ENCODE measurements at regions not wholly inside any gene's neighbourhood (a gene's known extent, or its start where the extent isn't known, plus 50 kb on each side); places are given as distances from the start of the nearest gene placed in this dataset.
"Not testable (repeated sequence)": the region's sequence is repeated elsewhere in the genome, so short reads cannot be mapped to it uniquely, and the experiment has no call there.

DNA sequence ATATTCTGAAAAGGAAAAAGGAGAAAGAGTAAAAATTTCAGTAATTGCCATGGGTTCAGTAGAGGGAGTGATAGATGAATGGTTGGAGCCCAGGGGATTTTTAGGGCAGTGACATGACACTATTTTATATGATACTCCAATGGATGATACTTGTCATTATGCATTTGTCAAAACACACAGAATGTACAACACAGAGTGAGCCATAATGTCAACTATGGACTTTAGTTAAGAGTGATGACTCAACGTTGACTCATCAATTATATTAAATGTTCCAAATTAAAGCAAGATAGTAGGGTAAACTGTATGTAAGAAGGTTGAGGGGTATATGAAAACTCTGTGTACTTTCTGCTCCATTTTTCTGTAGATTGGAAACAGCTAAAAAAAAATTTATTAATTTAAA is 586.4 kb downstream of the TAF11L14 start:
- no peak for DNase-seq (ENCODE audit: missing footprints)
- no peak for ATAC-seq
- intact Hi-C loops (cut with DNase I) = no loop called here

- ATAC-seq (no peak), DNase-seq (ENCODE audit: missing footprints) (no peak)
- intact Hi-C loops (cut with DNase I) = no loop called here
These were observed 602.1 kb downstream of the TAF11L14 start for GRCh38 chr5:18236386-18236785.

GRCh38 chr5:18238321-18238720 is 604.1 kb downstream of the TAF11L14 start:
- intact Hi-C loops (cut with DNase I) = no loop called here
- ATAC-seq (no peak), DNase-seq (ENCODE audit: missing footprints) (no peak)

- intact Hi-C loops (cut with DNase I) = no loop called here
- no peak for ATAC-seq
- no peak for DNase-seq (ENCODE audit: missing footprints)
These were observed 606.7 kb downstream of the TAF11L14 start for GRCh38 chr5:18240971-18241370.

DNA sequence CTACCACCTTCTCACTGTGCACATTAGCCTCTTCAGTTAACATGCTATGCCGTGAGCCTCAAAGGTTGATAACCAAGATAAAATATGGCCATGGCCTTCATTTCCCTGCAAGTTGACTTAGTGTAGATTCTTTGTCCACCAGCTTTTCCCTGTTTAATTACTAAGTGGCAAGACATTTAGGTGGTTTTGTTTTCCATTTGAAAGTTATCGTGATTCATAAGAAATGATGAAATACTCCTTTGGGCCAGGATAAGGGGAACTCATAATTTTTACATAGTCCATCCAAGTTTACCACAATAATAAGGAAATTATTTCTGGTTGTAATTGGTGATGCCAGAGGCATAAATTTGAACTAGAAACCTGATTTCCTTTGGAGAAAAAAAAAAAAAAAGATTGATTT is 609.6 kb downstream of the TAF11L14 start:
- intact Hi-C loops (cut with DNase I) = no loop called here
- no peak for ATAC-seq
- DNase-seq (ENCODE audit: missing footprints) = no peak

DNA sequence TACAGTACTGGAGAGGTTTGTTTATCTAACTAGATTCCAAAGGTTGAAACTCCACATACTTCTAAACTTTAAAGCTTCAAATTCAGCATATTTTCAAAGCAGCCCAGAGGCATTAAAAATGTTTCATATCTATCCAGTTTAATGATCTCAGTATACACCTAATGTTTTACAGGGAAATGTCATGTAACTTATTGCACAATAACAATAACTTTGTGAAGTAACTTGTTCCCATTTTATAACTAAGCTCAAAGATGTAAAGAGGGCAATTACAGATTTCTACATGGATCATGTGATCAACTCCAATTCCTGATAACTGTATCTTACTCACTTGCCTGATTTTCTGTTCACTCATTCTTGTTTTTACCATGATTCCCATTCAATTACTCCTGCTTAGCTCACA is 610.0 kb downstream of the TAF11L14 start:
- ATAC-seq = no peak
- intact Hi-C loops (cut with DNase I) = no loop called here

DNA sequence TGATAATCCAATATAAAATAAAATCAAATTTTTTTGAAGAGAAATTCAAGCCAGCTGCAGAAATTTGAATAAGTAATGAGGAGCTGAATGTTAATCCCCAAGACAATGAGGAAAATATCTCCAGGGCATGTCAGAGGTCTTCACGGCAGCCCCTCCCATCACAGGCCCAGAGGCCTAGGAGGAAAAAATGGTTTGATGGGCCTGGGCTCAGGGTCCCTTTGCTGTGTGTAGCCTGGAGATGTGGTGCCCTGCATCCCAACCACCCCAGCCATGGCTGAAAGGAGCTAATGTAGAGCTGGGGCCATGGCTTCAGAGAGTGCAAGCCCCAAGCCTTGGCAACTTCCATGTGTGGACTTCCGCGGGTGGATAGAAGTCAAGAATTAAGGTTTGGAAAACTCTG is 618.3 kb downstream of the TAF11L14 start:
- intact Hi-C loops (cut with DNase I) = no loop called here
- DNase-seq (ENCODE audit: missing footprints) = no peak
- ATAC-seq = no peak

More for the DNA sequence above, 610.0 kb downstream of the TAF11L14 start:
- no peak for DNase-seq (ENCODE audit: missing footprints)

GRCh38 chr5:18264126-18264882 is 630.0 kb downstream of the TAF11L14 start:
- intact Hi-C loops (cut with DNase I) = no loop called here
- no peak for DNase-seq (ENCODE audit: missing footprints)
- no peak for ATAC-seq

DNA sequence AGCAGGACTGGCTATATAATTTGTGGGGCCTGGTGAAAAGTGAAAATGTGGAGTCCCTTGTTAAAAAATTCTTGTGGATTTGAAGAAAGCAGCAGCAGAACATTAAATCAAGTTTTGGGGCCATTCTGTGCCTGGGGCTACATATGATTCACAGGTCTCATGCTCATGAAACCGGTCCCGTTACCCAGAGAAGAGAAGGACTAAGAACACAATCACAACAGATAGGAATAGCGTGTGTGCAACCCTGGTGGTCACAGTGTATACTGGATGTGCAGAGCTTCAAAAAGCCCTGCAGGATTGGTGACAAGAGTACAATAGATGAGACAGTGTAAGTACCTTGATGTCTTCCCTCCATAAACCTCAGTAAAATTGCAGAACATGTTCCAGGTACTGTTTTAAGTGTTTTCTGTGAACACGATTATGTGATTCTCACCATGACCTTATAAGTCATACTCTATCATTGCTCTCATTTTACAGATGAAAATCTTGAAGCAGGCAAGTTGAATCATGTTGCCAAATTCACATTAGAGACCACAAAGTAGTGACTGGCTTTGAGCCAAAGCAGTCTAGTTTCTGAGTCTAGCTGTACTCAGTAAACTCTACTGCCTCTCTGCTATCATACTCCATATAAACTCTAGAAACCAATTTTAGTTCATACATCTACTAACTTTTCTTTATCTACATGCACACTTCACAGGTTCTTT is 636.5 kb downstream of the TAF11L14 start:
- ATAC-seq (no peak), DNase-seq (ENCODE audit: missing footprints) (no peak)
- intact Hi-C loops (cut with DNase I) = no loop called here

DNA sequence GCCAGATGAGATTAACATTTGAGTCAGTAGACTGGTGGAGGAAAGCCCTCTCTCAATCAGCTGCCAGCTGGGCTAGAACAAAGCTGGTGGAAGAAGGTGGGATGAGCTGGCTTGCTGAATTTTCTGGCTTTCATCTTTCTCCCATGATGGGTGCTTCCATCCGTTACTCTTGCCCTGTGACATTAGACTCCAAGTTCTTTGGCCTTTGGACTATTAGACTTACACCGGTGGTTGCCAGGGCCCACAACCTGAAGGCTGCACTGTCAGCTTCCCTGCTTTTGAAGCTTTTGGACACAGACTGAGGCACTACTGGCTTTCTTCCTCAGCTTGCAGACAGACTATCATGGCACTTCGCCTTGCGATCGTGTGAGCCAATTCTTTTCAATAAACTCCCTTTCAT is 642.7 kb downstream of the TAF11L14 start:
- ATAC-seq (no peak), DNase-seq (ENCODE audit: missing footprints) (no peak)
- intact Hi-C loops (cut with DNase I) = no loop called here

DNA sequence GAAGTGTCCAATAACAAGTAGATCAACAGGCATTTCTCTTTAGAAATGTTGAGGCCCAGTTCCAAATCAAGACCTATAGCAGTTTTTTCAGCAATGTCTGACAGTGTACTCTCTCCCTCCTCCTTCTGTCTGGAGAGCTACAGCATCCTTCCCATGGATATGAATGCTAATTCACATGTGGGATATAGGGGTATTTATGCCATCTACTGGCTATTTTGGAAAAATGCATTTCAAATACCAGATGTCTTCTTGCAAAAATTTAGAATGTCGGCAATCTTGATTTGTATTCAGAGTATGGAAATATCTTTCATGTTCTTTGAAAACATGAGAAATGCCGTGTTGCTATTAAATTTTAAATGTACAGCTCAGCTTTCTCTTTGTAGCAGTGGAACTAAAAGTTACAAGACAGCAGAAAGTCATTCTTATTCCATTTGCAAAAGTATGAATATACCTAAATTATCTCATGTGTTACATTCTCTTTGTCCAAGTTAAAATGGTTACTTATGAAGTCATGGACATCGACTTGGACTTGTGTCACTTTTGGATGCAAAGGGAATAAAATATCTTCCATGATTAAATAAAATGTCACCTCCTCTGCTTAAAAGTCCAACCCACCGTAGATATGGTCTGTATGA is 647.8 kb downstream of the TAF11L14 start:
- DNase-seq (ENCODE audit: missing footprints) (no peak), ATAC-seq (no peak)
- intact Hi-C loops (cut with DNase I) = no loop called here

- DNase-seq (ENCODE audit: missing footprints) (no peak), ATAC-seq (no peak)
- intact Hi-C loops (cut with DNase I) = no loop called here
These were observed 651.0 kb downstream of the TAF11L14 start for GRCh38 chr5:18285257-18285656.

DNA sequence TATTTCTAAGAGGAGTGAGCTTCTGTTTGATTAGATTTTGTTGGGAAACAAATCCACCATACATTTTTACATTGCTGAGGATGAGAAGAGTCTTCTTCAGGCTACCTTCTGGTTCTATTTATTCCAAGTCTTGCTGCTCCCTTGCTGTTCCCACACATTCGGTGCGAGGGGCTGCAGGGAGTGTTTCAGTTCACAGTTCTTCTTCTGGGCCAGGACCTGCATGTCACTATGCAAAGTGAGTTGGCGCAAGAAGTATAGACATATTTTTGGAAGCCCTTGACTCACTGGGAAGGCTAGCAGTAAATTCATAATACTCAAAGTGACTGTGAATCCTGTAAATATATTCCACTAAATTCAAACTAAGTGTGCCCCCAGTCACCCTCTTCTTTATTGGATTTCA is 657.9 kb downstream of the TAF11L14 start:
- intact Hi-C loops (cut with DNase I) = no loop called here
- ATAC-seq (no peak), DNase-seq (ENCODE audit: missing footprints) (no peak)

DNA sequence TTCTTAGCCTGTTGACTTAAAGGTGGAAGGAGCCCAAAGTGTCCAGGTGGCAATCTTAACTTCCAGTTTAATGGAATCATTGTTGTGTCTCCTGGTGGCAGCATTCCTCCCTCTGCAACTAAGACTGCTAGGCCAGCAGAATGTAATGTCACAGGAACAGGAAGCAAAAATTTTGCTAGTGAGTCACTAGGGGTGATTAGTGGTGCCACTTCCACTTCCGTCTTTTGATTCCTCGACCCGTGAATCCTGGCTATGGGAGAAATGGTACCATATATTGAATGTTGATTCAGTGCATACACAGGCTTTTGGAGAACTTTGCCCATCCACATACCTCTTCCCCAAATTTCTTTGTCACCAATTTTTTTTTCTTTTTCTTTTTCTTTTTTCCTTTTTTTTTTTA is 661.4 kb downstream of the TAF11L14 start:
- DNase-seq (ENCODE audit: missing footprints); intact Hi-C loops (cut with DNase I); ATAC-seq: not testable (repeated sequence)

DNA sequence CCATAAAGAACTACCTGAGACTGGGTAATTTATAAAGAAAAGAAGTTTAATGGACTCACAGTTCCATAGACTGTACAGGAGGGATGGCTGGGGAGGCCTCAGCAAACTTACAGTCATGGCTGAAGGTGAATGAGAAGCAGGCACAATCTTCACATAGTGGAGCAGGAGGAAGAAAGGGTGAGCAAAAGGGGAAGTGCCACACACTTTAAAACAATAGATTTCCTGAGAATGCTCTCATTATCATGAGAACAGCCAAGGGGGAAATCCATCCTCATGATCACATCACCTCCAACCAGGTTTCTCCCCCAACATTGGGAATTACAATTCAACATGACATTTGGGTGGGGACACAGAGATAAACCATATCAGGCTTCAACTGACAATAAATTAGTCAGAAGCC is 664.9 kb downstream of the TAF11L14 start:
- no peak for ATAC-seq
- intact Hi-C loops (cut with DNase I) = no loop called here
- DNase-seq (ENCODE audit: missing footprints) = no peak

GRCh38 chr5:18305288-18305924 is 671.1 kb downstream of the TAF11L14 start:
- DNase-seq (ENCODE audit: missing footprints) = no peak
- no peak for ATAC-seq
- intact Hi-C loops (cut with DNase I) = no loop called here

DNA sequence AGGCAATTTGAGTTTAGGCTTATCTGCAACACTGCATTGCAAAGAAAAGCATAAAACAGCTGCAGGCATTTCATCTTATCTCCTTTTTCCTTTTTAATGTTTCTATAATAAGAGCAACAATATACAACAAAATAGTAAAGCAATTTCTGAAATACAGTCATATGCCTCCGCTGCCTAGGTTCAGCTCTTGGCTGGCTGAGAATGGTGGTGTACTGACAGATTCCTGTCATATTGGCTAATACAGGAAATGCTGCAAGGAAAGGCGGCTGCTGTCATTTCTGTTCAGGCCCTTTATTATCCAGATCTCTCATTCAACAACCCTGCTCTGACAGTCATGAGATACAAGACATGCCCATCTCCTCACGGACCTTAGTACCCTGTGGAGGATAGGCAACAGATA is 677.0 kb downstream of the TAF11L14 start:
- ATAC-seq (no peak), DNase-seq (ENCODE audit: missing footprints) (no peak)
- intact Hi-C loops (cut with DNase I) = no loop called here

DNA sequence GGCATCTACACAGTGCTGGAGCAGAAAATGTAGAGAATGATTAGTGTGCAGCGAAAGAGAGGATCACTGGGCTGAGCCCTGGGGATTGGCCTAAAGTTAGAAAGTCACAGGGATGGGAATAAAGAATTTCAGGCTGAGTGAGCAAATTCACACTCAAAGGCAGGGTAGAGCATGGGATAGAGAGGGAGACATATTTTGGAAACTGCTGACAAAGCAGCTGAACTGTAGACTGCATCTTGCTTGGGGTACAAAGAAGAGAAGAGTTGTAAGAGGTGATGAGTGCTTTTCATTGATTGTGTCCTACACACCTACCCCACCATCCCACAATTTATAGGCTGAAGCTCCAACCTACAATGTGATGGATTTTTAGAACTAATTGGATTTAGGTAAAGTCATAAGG is 677.8 kb downstream of the TAF11L14 start:
- DNase-seq (ENCODE audit: missing footprints) (no peak), ATAC-seq (no peak)
- intact Hi-C loops (cut with DNase I) = no loop called here

- intact Hi-C loops (cut with DNase I) = loop anchor here (1.0 kb wide), 1 partner anchor 1098 kb away; no protein-coding TSS in a partner anchor
- ATAC-seq (no peak), DNase-seq (ENCODE audit: missing footprints) (no peak)
These were observed 680.0 kb downstream of the TAF11L14 start for GRCh38 chr5:18314192-18314778.

All from Right ventricle myocardium inferior (tissue), 1 donor.